Neuronal stem cell (in vitro differentiated cells): ENCODE measurements at regions not wholly inside any gene's neighbourhood (a gene's known extent, or its start where the extent isn't known, plus 50 kb on each side); places are given as distances from the start of the nearest gene placed in this dataset.

Experiments used
- DNase-seq: peaks from one replicate; pipeline ENCODE4 v3.0.0-alpha.2; 2013; ENCODE audit warnings: low spot score
- H2AFZ ChIP-seq: one replicate; pipeline ENCODE4 v1.6.1; 2013; ENCODE audit warnings: mild to moderate bottlenecking, low read length, inconsistent platforms
- H2AK5ac ChIP-seq: 2 replicates; pipeline ENCODE4 v1.6.1; 2013; ENCODE audit warnings: low read depth, mild to moderate bottlenecking, inconsistent platforms, low read length, moderate library complexity, mixed read lengths
- H2BK120ac ChIP-seq: 2 replicates; pipeline ENCODE4 v1.6.1; 2013; ENCODE audit warnings: low read depth, mild to moderate bottlenecking, inconsistent platforms, low read length, moderate library complexity, mixed read lengths
- H2BK12ac ChIP-seq: one replicate; pipeline ENCODE4 v1.6.1; 2013; ENCODE audit warnings: low read length, inconsistent platforms
- H2BK15ac ChIP-seq: 2 replicates; pipeline ENCODE4 v1.6.1; 2013; ENCODE audit warnings: mild to moderate bottlenecking, low read length, inconsistent platforms, mixed read lengths
- H2BK5ac ChIP-seq: one replicate; pipeline ENCODE4 v1.6.1; 2013; ENCODE audit warnings: inconsistent platforms, mild to moderate bottlenecking, low read length, moderate library complexity
- H3K14ac ChIP-seq: one replicate; pipeline ENCODE4 v1.6.1; 2013; ENCODE audit warnings: low read length, inconsistent platforms
- H3K18ac ChIP-seq: 2 replicates; pipeline ENCODE4 v1.6.1; 2013; ENCODE audit warnings: low read length, inconsistent platforms
- H3K23ac ChIP-seq: 2 replicates; pipeline ENCODE4 v1.6.1; 2013; ENCODE audit warnings: low read depth, mild to moderate bottlenecking, mixed read lengths, low read length, inconsistent platforms; ENCODE audit not compliant: poor library complexity
- H3K27ac ChIP-seq: replicated peaks from 3 replicates; pipeline ENCODE4 v1.5.1; 2013; ENCODE audit warnings: low read length, inconsistent platforms
- H3K27me3 ChIP-seq, 3 experiments: 2 replicates each; pipeline ENCODE4 v1.6.1; 2013; ENCODE audit warnings: low read length in 3 of 3, mild to moderate bottlenecking in 2 of 3, inconsistent platforms in 1 of 3, low read depth in 1 of 3, mixed read lengths in 1 of 3, moderate library complexity in 1 of 3; ENCODE audit not compliant: control insufficient read depth in 3 of 3, insufficient read depth in 3 of 3
- H3K36me3 ChIP-seq, 2 donors: replicated peaks in 1 of 2; 2 replicates each; pipeline ENCODE4 v1.6.1; 2013; ENCODE audit warnings: low read length in 2 of 2; ENCODE audit not compliant: control insufficient read depth in 2 of 2, insufficient read depth in 2 of 2
- H3K4ac ChIP-seq: 2 replicates; pipeline ENCODE4 v1.6.1; 2013; ENCODE audit warnings: inconsistent platforms, mild to moderate bottlenecking, low read length, moderate library complexity
- H3K4me1 ChIP-seq, 2 donors: 1 replicate in 1 of 2; 2 replicates in 1 of 2; pipeline ENCODE4 v1.6.1; 2013; ENCODE audit warnings: low read length in 2 of 2, low read depth in 1 of 2; ENCODE audit not compliant: control insufficient read depth in 2 of 2, insufficient read depth in 1 of 2
- H3K4me2 ChIP-seq: one replicate; pipeline ENCODE4 v1.6.1; 2013; ENCODE audit warnings: mild to moderate bottlenecking, low read length, inconsistent platforms; ENCODE audit not compliant: insufficient read depth, poor library complexity, severe bottlenecking
- H3K4me3 ChIP-seq, 2 donors: 2 replicates each; pipeline ENCODE4 v1.5.1; 2013; ENCODE audit warnings: low read length in 2 of 2, mild to moderate bottlenecking in 2 of 2, inconsistent platforms in 1 of 2, moderate library complexity in 1 of 2
- H3K79me1 ChIP-seq: one replicate; pipeline ENCODE4 v1.6.1; 2013; ENCODE audit warnings: low read depth, mild to moderate bottlenecking, inconsistent platforms, low read length, moderate library complexity
- H3K9ac ChIP-seq: one replicate; pipeline ENCODE4 v1.6.1; 2013; ENCODE audit warnings: mild to moderate bottlenecking, low read depth, low read length, inconsistent platforms; ENCODE audit not compliant: poor library complexity
- H3K9me3 ChIP-seq, 2 donors: replicated peaks in 1 of 2; 2 replicates each; pipeline versions ENCODE3 to v1.6.1; 2013; ENCODE audit warnings: low read length in 2 of 2, mild to moderate bottlenecking in 2 of 2, inconsistent platforms in 1 of 2, low read depth in 1 of 2, mixed read lengths in 1 of 2, moderate library complexity in 1 of 2; ENCODE audit not compliant: control insufficient read depth in 2 of 2, insufficient read depth in 1 of 2
- H4K8ac ChIP-seq: one replicate; pipeline ENCODE4 v1.6.1; 2013; ENCODE audit warnings: low read depth, mild to moderate bottlenecking, inconsistent platforms, low read length, moderate library complexity
- H4K91ac ChIP-seq: one replicate; pipeline ENCODE4 v1.6.1; 2013; ENCODE audit warnings: low read length, low read depth, mild to moderate bottlenecking, inconsistent platforms; ENCODE audit not compliant: poor library complexity
- WGBS, 2 donors: extraction: QIAGEN DNeasy Blood & Tissue Kit; methylation state at CpG; one replicate each; pipeline ENCODE4 v1.1.7; 2013; ENCODE audit warnings: missing lambda C conversion rate in 2 of 2, mixed read lengths in 1 of 2; ENCODE audit not compliant: insufficient read length in 2 of 2, insufficient replicate concordance in 1 of 2; ENCODE audit errors: extremely low coverage in 2 of 2; 5-methylcytosine and 5-hydroxymethylcytosine counted together

DNA sequence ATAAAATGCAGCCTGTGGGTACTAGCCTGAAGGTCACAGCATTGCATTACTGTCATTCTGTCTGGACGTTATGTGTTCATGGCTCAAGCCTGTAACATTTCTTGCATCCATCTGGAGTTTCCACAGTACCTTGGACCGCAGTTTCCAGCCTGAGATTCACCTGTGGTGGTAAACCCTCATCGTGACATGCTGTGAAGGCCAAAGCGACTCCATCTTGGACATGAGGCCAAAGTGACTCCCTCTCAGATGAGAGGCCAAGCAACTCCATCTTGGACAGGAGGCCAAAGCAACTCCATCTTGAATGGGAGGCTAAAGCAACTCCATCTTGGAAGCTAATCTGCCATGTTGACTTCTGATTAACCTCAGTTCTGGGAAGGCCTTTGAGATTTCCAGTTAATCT lies 257.7 kb upstream of the MYT1L start:
- H2AK5ac ChIP-seq, result no peak overlapping the region
- peaks cover 0 to 1% of the 10 kb centered on the region in 2 donors for H3K9me3 ChIP-seq
- H3K18ac ChIP-seq, result no peak overlapping the region
- no peak for DNase-seq
- no peaks in the 10 kb centered on the region for H3K79me1 ChIP-seq
- no peak overlapping the region for H2BK5ac ChIP-seq
- H3K4me3 ChIP-seq, result no peak overlapping the region
- H2AFZ ChIP-seq, result no peak overlapping the region
- H2BK15ac ChIP-seq, result no peak overlapping the region
- no peak overlapping the region for H3K27ac ChIP-seq
- H3K4me1 ChIP-seq, result peaks cover 0 to 4% of the 10 kb centered on the region in 2 donors
- no peak overlapping the region for H4K8ac ChIP-seq
- no peak overlapping the region for H4K91ac ChIP-seq
- H2BK120ac ChIP-seq, result no peak overlapping the region
- H3K9ac ChIP-seq, result no peak overlapping the region
- H3K4ac ChIP-seq, result no peak overlapping the region
- no peaks in the 10 kb centered on the region for H3K36me3 ChIP-seq
- no CpG with 5 or more reads among the region's 4 CpGs for WGBS, 2 donors
- no peaks in the 10 kb centered on the region for H3K27me3 ChIP-seq
- no peak overlapping the region for H3K14ac ChIP-seq
- H3K23ac ChIP-seq, result no peak overlapping the region
- no peak overlapping the region for H3K4me2 ChIP-seq
- H2BK12ac ChIP-seq, result no peak overlapping the region

DNA sequence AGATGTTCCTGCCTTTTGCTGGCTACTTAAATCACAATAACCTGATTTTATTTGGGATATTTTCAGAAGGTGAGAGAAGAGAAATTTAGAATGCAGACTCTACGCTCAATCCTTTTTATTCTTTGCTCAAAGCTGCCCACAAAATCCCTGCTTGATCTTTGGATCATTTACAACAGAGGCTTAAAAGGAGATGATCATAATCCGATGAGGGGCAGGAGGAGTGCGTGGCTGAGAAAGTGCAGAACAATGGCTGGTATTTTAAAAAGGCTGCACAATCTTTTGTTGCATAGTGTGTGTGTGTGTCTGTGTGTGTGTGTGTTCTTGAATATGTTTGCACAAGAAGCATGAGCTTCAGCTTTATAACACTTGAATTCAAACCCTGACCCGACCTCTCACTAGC lies 256.3 kb upstream of the MYT1L start:
- DNase-seq, result no peak
- Histone ChIP-seq H3K4me3 (no peak overlapping the region), H4K91ac (no peak overlapping the region), H3K4ac (no peak overlapping the region), H3K14ac (no peak overlapping the region), H3K27me3 (no peaks in the 10 kb centered on the region), H3K4me2 (no peak overlapping the region), H3K79me1 (no peaks in the 10 kb centered on the region), H2BK12ac (no peak overlapping the region), H2BK15ac (no peak overlapping the region), H3K27ac (no peak overlapping the region), H3K23ac (no peak overlapping the region), H3K9me3 (peaks cover 0 to 1% of the 10 kb centered on the region in 2 donors), H2AK5ac (no peak overlapping the region), H3K4me1 (peaks cover 0 to 4% of the 10 kb centered on the region in 2 donors), H2AFZ (no peak overlapping the region), H4K8ac (no peak overlapping the region), H2BK120ac (no peak overlapping the region), H2BK5ac (no peak overlapping the region), H3K18ac (no peak overlapping the region), H3K36me3 (no peaks in the 10 kb centered on the region), H3K9ac (no peak overlapping the region)
- WGBS, 2 donors, result no CpG with 5 or more reads among the region's 4 CpGs

- no peak overlapping the region for H3K4me3 ChIP-seq
- no peak overlapping the region for H2BK15ac ChIP-seq
- no peak overlapping the region for H2AFZ ChIP-seq
- H2BK120ac ChIP-seq, result no peak overlapping the region
- H3K14ac ChIP-seq, result no peak overlapping the region
- peaks cover 0 to 1% of the 10 kb centered on the region in 2 donors for H3K9me3 ChIP-seq
- H3K4me2 ChIP-seq, result no peak overlapping the region
- no peak overlapping the region for H3K23ac ChIP-seq
- H3K18ac ChIP-seq, result no peak overlapping the region
- H4K91ac ChIP-seq, result no peak overlapping the region
- WGBS, 2 donors, result no CpG with 5 or more reads among the region's 9 CpGs
- H3K79me1 ChIP-seq, result no peaks in the 10 kb centered on the region
- H3K4me1 ChIP-seq, result peaks cover 0 to 4% of the 10 kb centered on the region in 2 donors
- no peaks in the 10 kb centered on the region for H3K27me3 ChIP-seq
- no peak overlapping the region for H4K8ac ChIP-seq
- H2BK12ac ChIP-seq, result no peak overlapping the region
- no peaks in the 10 kb centered on the region for H3K36me3 ChIP-seq
- H2BK5ac ChIP-seq, result no peak overlapping the region
- no peak for DNase-seq
- H3K27ac ChIP-seq, result no peak overlapping the region
- no peak overlapping the region for H2AK5ac ChIP-seq
- H3K9ac ChIP-seq, result no peak overlapping the region
- no peak overlapping the region for H3K4ac ChIP-seq
Observed at GRCh38 chr2:2586931-2587330, 255.9 kb upstream of the MYT1L start.

DNA sequence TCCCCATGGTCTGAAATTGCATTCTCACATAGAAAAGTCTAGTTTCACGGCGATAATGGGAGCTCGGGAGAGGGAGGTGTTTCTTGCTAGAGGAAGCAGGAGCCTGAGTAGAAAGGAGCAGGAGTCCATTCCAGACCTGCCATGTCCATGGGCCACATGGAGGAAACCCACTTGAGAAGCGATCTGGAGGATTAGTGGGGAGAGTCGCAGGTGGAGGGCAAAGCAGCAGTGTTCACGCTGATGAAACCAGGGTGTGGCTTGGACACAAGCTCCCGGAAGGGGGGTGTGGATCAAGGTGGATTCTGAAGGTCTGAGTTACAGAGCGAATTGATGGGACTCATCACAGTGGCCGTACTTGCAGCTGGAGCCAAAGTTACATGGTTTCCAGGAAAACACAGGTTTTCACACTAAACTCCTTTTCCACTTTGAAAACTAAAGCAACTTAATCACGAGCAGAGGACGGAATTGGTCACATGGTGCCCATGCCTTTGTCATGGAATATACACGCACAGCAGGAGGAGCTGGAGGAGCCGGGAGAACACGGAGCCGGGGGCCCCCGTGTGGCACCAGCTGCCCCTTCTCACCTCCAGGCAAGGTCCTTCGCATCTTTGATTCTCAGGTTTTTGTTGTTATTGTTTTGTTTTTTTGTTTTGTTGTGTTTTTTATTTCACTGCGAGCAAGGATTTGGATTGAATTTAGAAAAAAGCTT lies 255.1 kb upstream of the MYT1L start:
- H2AFZ ChIP-seq, result no peak overlapping the region
- H2BK12ac ChIP-seq, result no peak overlapping the region
- no peak overlapping the region for H3K4me2 ChIP-seq
- H3K4ac ChIP-seq, result no peak overlapping the region
- H3K18ac ChIP-seq, result no peak overlapping the region
- no peak overlapping the region for H3K14ac ChIP-seq
- H3K4me1 ChIP-seq, result peaks cover 0 to 4% of the 10 kb centered on the region in 2 donors
- no peaks in the 10 kb centered on the region for H3K27me3 ChIP-seq
- no peak overlapping the region for H2BK120ac ChIP-seq
- no peaks in the 10 kb centered on the region for H3K79me1 ChIP-seq
- no peak overlapping the region for H4K8ac ChIP-seq
- no peak overlapping the region for H3K23ac ChIP-seq
- no peak overlapping the region for H3K4me3 ChIP-seq
- H2BK15ac ChIP-seq, result no peak overlapping the region
- H3K9ac ChIP-seq, result no peak overlapping the region
- DNase-seq, result no peak
- no peak overlapping the region for H3K27ac ChIP-seq
- no peak overlapping the region for H4K91ac ChIP-seq
- no CpG with 5 or more reads among the region's 18 CpGs for WGBS, 2 donors
- peaks cover 0 to 1% of the 10 kb centered on the region in 2 donors for H3K9me3 ChIP-seq
- H2BK5ac ChIP-seq, result no peak overlapping the region
- no peak overlapping the region for H2AK5ac ChIP-seq
- no peaks in the 10 kb centered on the region for H3K36me3 ChIP-seq
